ENCODE measurements at regions not wholly inside any gene's neighbourhood (a gene's known extent, or its start where the extent isn't known, plus 50 kb on each side); places are given as distances from the start of the nearest gene placed in this dataset.
"Not testable (repeated sequence)": the region's sequence is repeated elsewhere in the genome, so short reads cannot be mapped to it uniquely, and the experiment has no call there.

GRCh38 chr6:22149501-22150367, 147.1 kb downstream of the PRL start:
- peaks cover 9% of the 10 kb centered on the region; the same call in 1 of the 2 replicates for H4K20me1 ChIP-seq
- H3K9ac ChIP-seq: no peak overlapping the region; the same call in 1 of the 2 replicates
- no peaks in the 10 kb centered on the region for H3K9me3 ChIP-seq
- no peak overlapping the region for H3K4me3 ChIP-seq
- peak overlapping the region; percentile 58 for H3K4me2 ChIP-seq
- no peaks in the 10 kb centered on the region for H3K27me3 ChIP-seq
- H3K36me3 ChIP-seq: no peaks in the 10 kb centered on the region; the same call in 1 of the 2 replicates
- TF ChIP-seq Cebpa-rat (IDR thresholded peaks at IDR 0.05): no peak
- H3K4me1 ChIP-seq: peaks cover 93% of the 10 kb centered on the region
- H3K27ac ChIP-seq: peak overlapping the region; percentile 57

- H3K4me1 ChIP-seq: peaks cover 94% of the 10 kb centered on the region
- no peak overlapping the region for H3K9ac ChIP-seq
- H3K4me2 ChIP-seq: peak overlapping the region; percentile 58
- H3K9me3 ChIP-seq: no peaks in the 10 kb centered on the region
- no peaks in the 10 kb centered on the region; the same call in 1 of the 2 replicates for H3K36me3 ChIP-seq
- H3K27ac ChIP-seq: peak overlapping the region; percentile 51; the same call in 1 of the 2 replicates
- no peak for TF ChIP-seq Cebpa-rat (IDR thresholded peaks at IDR 0.05)
- no peaks in the 10 kb centered on the region for H3K27me3 ChIP-seq
- peaks cover 9% of the 10 kb centered on the region; the same call in 1 of the 2 replicates for H4K20me1 ChIP-seq
- H3K4me3 ChIP-seq: no peak overlapping the region
Observed at GRCh38 chr6:22150368-22151035, 146.3 kb downstream of the PRL start.

GRCh38 chr6:22151892-22152291, 144.9 kb downstream of the PRL start:
- Histone ChIP-seq H3K27me3 (no peaks in the 10 kb centered on the region), H3K4me2 (0 out of 2 replicates have a peak overlapping the region, but pooled peaks have one; percentile 68), H3K36me3 (no peaks in the 10 kb centered on the region; the same call in 1 of the 2 replicates), H3K9me3 (no peaks in the 10 kb centered on the region), H3K4me1 (peaks cover 85% of the 10 kb centered on the region), H3K4me3 (no peak overlapping the region), H3K27ac (peak overlapping the region; percentile 84; the same call in 1 of the 2 replicates), H4K20me1 (peaks cover 9% of the 10 kb centered on the region; the same call in 1 of the 2 replicates), H3K9ac (no peak overlapping the region)
- TF ChIP-seq Cebpa-rat (IDR thresholded peaks at IDR 0.05): no peak

- H3K27me3 ChIP-seq: no peaks in the 10 kb centered on the region
- H3K36me3 ChIP-seq: peaks cover 7% of the 10 kb centered on the region
- H3K4me3 ChIP-seq: no peak overlapping the region
- peaks cover 9% of the 10 kb centered on the region; the same call in 1 of the 2 replicates for H4K20me1 ChIP-seq
- no peaks in the 10 kb centered on the region for H3K9me3 ChIP-seq
- H3K4me1 ChIP-seq: peaks cover 76% of the 10 kb centered on the region
- no peak for TF ChIP-seq Cebpa-rat (IDR thresholded peaks at IDR 0.05)
- H3K27ac ChIP-seq: peak overlapping the region; percentile 84
- peak overlapping the region; percentile 68 for H3K4me2 ChIP-seq
- H3K9ac ChIP-seq: no peak overlapping the region
Observed at GRCh38 chr6:22152841-22153240, 144.0 kb downstream of the PRL start.

GRCh38 chr6:22153384-22154158, 143.3 kb downstream of the PRL start:
- Histone ChIP-seq H3K27me3 (no peaks in the 10 kb centered on the region), H3K27ac (peak overlapping the region; percentile 84), H3K9ac (peak overlapping the region; percentile 52), H3K4me1 (peaks cover 68% of the 10 kb centered on the region), H4K20me1 (peaks cover 9% of the 10 kb centered on the region; the same call in 1 of the 2 replicates), H3K36me3 (peaks cover 13% of the 10 kb centered on the region), H3K4me3 (no peak overlapping the region), H3K4me2 (peak overlapping the region; percentile 68), H3K9me3 (no peaks in the 10 kb centered on the region)
- TF ChIP-seq Cebpa-rat (IDR thresholded peaks at IDR 0.05): peak; percentile 97

DNA sequence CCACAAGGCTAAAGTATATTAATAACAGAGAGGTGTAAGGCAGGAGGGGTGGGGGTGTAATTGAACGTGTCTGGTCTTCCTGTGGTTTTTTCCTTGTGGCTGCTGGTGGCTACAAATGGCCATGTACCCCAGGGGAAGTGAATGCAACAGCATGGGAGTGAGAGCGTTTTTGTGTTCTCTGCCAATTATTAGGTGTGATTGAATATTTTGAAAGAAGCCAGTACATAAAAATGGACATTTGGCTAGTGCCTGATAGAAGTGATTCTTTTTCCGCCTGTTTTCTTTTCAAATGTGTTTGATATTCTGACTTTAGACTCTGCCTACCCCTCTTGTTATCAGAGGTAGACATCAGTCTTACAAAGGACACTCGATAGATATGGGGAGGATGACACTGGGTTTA, 141.3 kb downstream of the PRL start:
- no peaks in the 10 kb centered on the region; the same call in 1 of the 2 replicates for H4K20me1 ChIP-seq
- H3K27me3 ChIP-seq: no peaks in the 10 kb centered on the region
- H3K9me3 ChIP-seq: peaks cover 5% of the 10 kb centered on the region; the same call in 1 of the 2 replicates
- no peak for TF ChIP-seq Cebpa-rat (IDR thresholded peaks at IDR 0.05)
- H3K4me1 ChIP-seq: peaks cover 48% of the 10 kb centered on the region
- H3K9ac ChIP-seq: no peak overlapping the region
- peak overlapping the region; percentile 57 for H3K4me2 ChIP-seq
- peaks cover 32% of the 10 kb centered on the region for H3K36me3 ChIP-seq
- H3K4me3 ChIP-seq: no peak overlapping the region
- H3K27ac ChIP-seq: no peak overlapping the region; the same call in 1 of the 2 replicates

- peaks cover 8% of the 10 kb centered on the region; the same call in 1 of the 2 replicates for H3K9me3 ChIP-seq
- no peak overlapping the region for H3K4me2 ChIP-seq
- no peak overlapping the region for H3K4me3 ChIP-seq
- H3K4me1 ChIP-seq: peaks cover 38% of the 10 kb centered on the region
- H3K9ac ChIP-seq: no peak overlapping the region
- H4K20me1 ChIP-seq: no peaks in the 10 kb centered on the region; the same call in 1 of the 2 replicates
- TF ChIP-seq Cebpa-rat (IDR thresholded peaks at IDR 0.05): no peak
- H3K27ac ChIP-seq: no peak overlapping the region
- H3K27me3 ChIP-seq: no peaks in the 10 kb centered on the region
- peaks cover 32% of the 10 kb centered on the region for H3K36me3 ChIP-seq
Observed at GRCh38 chr6:22157233-22157632, 139.6 kb downstream of the PRL start.

DNA sequence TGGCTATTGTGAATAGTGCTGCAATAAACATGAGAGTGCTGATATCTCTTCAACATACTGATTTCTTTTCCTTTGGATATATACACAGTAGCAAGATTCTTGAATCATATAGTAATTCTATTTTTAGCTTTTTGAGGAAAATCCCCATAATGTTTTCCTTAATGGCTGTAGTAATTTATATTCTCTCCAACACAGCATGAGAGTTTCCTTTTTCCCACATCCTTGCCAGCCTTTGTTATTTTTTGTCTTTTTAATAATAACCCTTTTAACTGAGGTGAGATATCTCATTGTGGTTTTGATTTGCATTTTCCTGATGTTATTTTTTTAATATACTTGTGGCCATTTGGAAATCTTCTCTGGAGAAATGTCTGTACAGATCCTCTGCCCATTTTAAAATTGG, 132.6 kb downstream of the PRL start:
- Histone ChIP-seq H3K4me1 (no peaks in the 10 kb centered on the region), H3K36me3 (peaks cover 30% of the 10 kb centered on the region), H4K20me1 (no peaks in the 10 kb centered on the region), H3K4me2 (no peak overlapping the region), H3K9ac (no peak overlapping the region), H3K27ac (no peak overlapping the region), H3K4me3 (no peak overlapping the region), H3K9me3 (peaks cover 28% of the 10 kb centered on the region), H3K27me3 (no peaks in the 10 kb centered on the region)
- TF ChIP-seq Cebpa-rat (IDR thresholded peaks at IDR 0.05): no peak

- not testable (repeated sequence) for H3K27ac ChIP-seq, H3K9ac ChIP-seq, H4K20me1 ChIP-seq, H3K4me3 ChIP-seq, H3K27me3 ChIP-seq
- H3K36me3 ChIP-seq: peaks cover 36% of the 10 kb centered on the region
- peak overlapping the region; percentile 24; the same call in 1 of the 2 replicates for H3K4me2 ChIP-seq
- H3K9me3 ChIP-seq: peaks cover 41% of the 10 kb centered on the region
- H3K4me1 ChIP-seq: peaks cover 11% of the 10 kb centered on the region
Observed at GRCh38 chr6:22171006-22171405, 125.8 kb downstream of the PRL start.

GRCh38 chr6:22171885-22172284, 125.0 kb downstream of the PRL start:
- not testable (repeated sequence) for H4K20me1 ChIP-seq, H3K27ac ChIP-seq, H3K9ac ChIP-seq, H3K27me3 ChIP-seq
- peak overlapping the region; percentile 24; the same call in 1 of the 2 replicates for H3K4me2 ChIP-seq
- peaks cover 11% of the 10 kb centered on the region for H3K4me1 ChIP-seq
- peaks cover 34% of the 10 kb centered on the region for H3K36me3 ChIP-seq
- peaks cover 40% of the 10 kb centered on the region for H3K9me3 ChIP-seq
- peak overlapping the region; percentile 38; the same call in 1 of the 2 replicates for H3K4me3 ChIP-seq

Measured in BLaER1 (cell line).